Epithelial cell of proximal tubule (primary cell): ENCODE measurements at regions not wholly inside any gene's neighbourhood (a gene's known extent, or its start where the extent isn't known, plus 50 kb on each side); places are given as distances from the start of the nearest gene placed in this dataset.

Source experiments
- DNase-seq: peaks from one replicate; pipeline ENCODE4 v3.0.0-alpha.2; 2011; ENCODE audit warnings: low read depth
- H3K4me3 ChIP-seq: 2 replicates; pipeline ENCODE4 v1.5.1; 2011; ENCODE audit warnings: low read depth, mild to moderate bottlenecking, low read length
- CTCF ChIP-seq: conservative IDR thresholded peaks from 2 replicates; pipeline ENCODE4 v1.5.1; 2012; ENCODE audit warnings: low read depth, mild to moderate bottlenecking, low read length

- DNase-seq = no peak
- TF ChIP-seq CTCF = no peak
- H3K4me3 ChIP-seq = no peak overlapping the region
Measured at GRCh38 chr4:14368391-14368790, 633.9 kb upstream of the CPEB2 start.

GRCh38 chr4:14371131-14371530, 631.1 kb upstream of the CPEB2 start:
- H3K4me3 ChIP-seq = no peak overlapping the region
- TF ChIP-seq CTCF = no peak
- no peak for DNase-seq

- no peak for DNase-seq
- TF ChIP-seq CTCF = no peak
- no peak overlapping the region for H3K4me3 ChIP-seq
Measured at GRCh38 chr4:14375816-14376215, 626.5 kb upstream of the CPEB2 start.

- no peak for DNase-seq
- no peak overlapping the region for H3K4me3 ChIP-seq
- TF ChIP-seq CTCF = no peak
Measured at GRCh38 chr4:14379183-14379582, 623.1 kb upstream of the CPEB2 start.

- no peak for TF ChIP-seq CTCF
- DNase-seq = no peak
- H3K4me3 ChIP-seq = no peak overlapping the region
Measured at GRCh38 chr4:14383652-14384051, 618.6 kb upstream of the CPEB2 start.

- no peak overlapping the region for H3K4me3 ChIP-seq
- TF ChIP-seq CTCF = no peak
- DNase-seq = no peak
Measured at GRCh38 chr4:14384824-14385223, 617.5 kb upstream of the CPEB2 start.

GRCh38 chr4:14386196-14386595, 616.1 kb upstream of the CPEB2 start:
- H3K4me3 ChIP-seq = no peak overlapping the region
- DNase-seq = no peak
- TF ChIP-seq CTCF = peak; percentile 12
